ENCODE measurements at regions not wholly inside any gene's neighbourhood (a gene's known extent, or its start where the extent isn't known, plus 50 kb on each side); places are given as distances from the start of the nearest gene placed in this dataset.

DNA sequence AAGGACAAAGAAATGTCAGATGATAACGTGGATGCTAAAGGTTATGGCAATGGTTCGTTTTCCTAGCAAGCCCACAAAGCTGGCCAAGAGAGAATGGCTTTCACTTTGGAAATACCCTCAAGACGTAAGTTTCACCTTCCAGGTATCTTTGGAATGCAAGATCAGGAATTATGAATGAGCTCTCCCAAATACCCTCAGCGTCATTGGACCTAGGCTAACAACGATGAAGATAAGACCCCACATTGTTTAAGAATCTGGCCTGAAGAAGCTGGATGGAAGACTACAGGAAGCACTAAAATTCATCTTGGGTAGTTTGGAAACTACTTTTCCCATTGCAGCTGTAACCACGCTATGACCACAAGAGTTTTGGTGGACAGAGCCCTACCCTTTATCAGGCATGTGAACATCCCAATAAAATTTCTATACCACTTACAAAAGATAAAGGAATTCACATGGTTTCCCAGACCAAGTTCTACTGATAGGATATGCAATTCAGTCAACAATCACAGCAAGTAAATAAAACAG, 111.9 kb downstream of the KDR start:
- no peak overlapping the region for H3K4me3 ChIP-seq (ENCODE audit: low read depth, low read length)

GRCh38 chr4:55012363-55013230, 112.8 kb downstream of the KDR start:
- Histone ChIP-seq H3K27ac (ENCODE audit: low read depth, low read length) (no peak overlapping the region), H3K4me3 (ENCODE audit: low read depth, low read length) (no peak overlapping the region), H3K4me1 (ENCODE audit: control insufficient read depth, insufficient read depth, low read length, unreplicated experiment) (peaks cover under 1% of the 10 kb centered on the region), H3K79me2 (ENCODE audit: control insufficient read depth, insufficient read depth, low read length, unreplicated experiment) (no peaks in the 10 kb centered on the region), H3K27me3 (ENCODE audit: insufficient read depth, low read length) (no peaks in the 10 kb centered on the region), H3K36me3 (ENCODE audit: insufficient read depth, low read length) (no peaks in the 10 kb centered on the region), H2AFZ (ENCODE audit: low read length, unreplicated experiment) (no peak overlapping the region)

More for the DNA sequence above, 111.9 kb downstream of the KDR start:
- Histone ChIP-seq H3K36me3 (ENCODE audit: insufficient read depth, low read length) (no peaks in the 10 kb centered on the region), H2AFZ (ENCODE audit: low read length, unreplicated experiment) (no peak overlapping the region), H3K27me3 (ENCODE audit: insufficient read depth, low read length) (no peaks in the 10 kb centered on the region), H3K27ac (ENCODE audit: low read depth, low read length) (no peak overlapping the region), H3K79me2 (ENCODE audit: control insufficient read depth, insufficient read depth, low read length, unreplicated experiment) (no peaks in the 10 kb centered on the region), H3K4me1 (ENCODE audit: control insufficient read depth, insufficient read depth, low read length, unreplicated experiment) (peaks cover 8% of the 10 kb centered on the region)

DNA sequence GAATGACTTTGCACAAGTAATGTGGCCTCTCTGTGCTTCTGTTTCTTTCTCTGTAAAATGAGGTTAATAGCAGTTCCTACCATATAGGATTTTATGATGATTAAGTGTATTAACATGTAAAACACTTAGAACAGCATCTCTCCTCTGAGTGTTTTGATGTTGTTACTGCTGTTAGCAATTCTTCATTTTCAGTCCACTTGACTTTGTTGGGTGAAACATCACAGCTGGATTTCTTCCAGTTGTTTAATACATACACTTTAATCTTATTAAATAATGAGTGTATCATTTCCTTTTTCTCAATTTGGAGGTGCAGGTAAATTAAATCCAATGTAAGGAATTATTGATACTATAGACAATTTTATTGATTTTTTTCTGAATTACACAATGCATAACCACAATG, 113.6 kb downstream of the KDR start:
- no peak overlapping the region for H2AFZ ChIP-seq (ENCODE audit: low read length, unreplicated experiment)
- no peaks in the 10 kb centered on the region for H3K27me3 ChIP-seq (ENCODE audit: insufficient read depth, low read length)
- no peaks in the 10 kb centered on the region for H3K36me3 ChIP-seq (ENCODE audit: insufficient read depth, low read length)
- no peak overlapping the region for H3K27ac ChIP-seq (ENCODE audit: low read depth, low read length)
- no peaks in the 10 kb centered on the region for H3K79me2 ChIP-seq (ENCODE audit: control insufficient read depth, insufficient read depth, low read length, unreplicated experiment)
- H3K4me3 ChIP-seq (ENCODE audit: low read depth, low read length), result no peak overlapping the region
- H3K4me1 ChIP-seq (ENCODE audit: control insufficient read depth, insufficient read depth, low read length, unreplicated experiment), result no peaks in the 10 kb centered on the region

- H3K27me3 ChIP-seq (ENCODE audit: insufficient read depth, low read length), result no peaks in the 10 kb centered on the region
- no peak overlapping the region for H3K27ac ChIP-seq (ENCODE audit: low read depth, low read length)
- no peak overlapping the region for H2AFZ ChIP-seq (ENCODE audit: low read length, unreplicated experiment)
- H3K4me3 ChIP-seq (ENCODE audit: low read depth, low read length), result no peak overlapping the region
- no peaks in the 10 kb centered on the region for H3K79me2 ChIP-seq (ENCODE audit: control insufficient read depth, insufficient read depth, low read length, unreplicated experiment)
- no peaks in the 10 kb centered on the region for H3K36me3 ChIP-seq (ENCODE audit: insufficient read depth, low read length)
- no peaks in the 10 kb centered on the region for H3K4me1 ChIP-seq (ENCODE audit: control insufficient read depth, insufficient read depth, low read length, unreplicated experiment)
Observed at GRCh38 chr4:55010550-55010949, 114.8 kb downstream of the KDR start.

GRCh38 chr4:55008166-55009056, 117.0 kb downstream of the KDR start:
- Histone ChIP-seq H3K27me3 (ENCODE audit: insufficient read depth, low read length) (no peaks in the 10 kb centered on the region), H3K79me2 (ENCODE audit: control insufficient read depth, insufficient read depth, low read length, unreplicated experiment) (no peaks in the 10 kb centered on the region), H3K4me3 (ENCODE audit: low read depth, low read length) (no peak overlapping the region), H3K27ac (ENCODE audit: low read depth, low read length) (no peak overlapping the region), H3K36me3 (ENCODE audit: insufficient read depth, low read length) (no peaks in the 10 kb centered on the region), H2AFZ (ENCODE audit: low read length, unreplicated experiment) (no peak overlapping the region), H3K4me1 (ENCODE audit: control insufficient read depth, insufficient read depth, low read length, unreplicated experiment) (no peaks in the 10 kb centered on the region)

GRCh38 chr4:55005910-55006309, 119.5 kb downstream of the KDR start:
- H3K27ac ChIP-seq (ENCODE audit: low read depth, low read length), result no peak overlapping the region
- no peaks in the 10 kb centered on the region for H3K4me1 ChIP-seq (ENCODE audit: control insufficient read depth, insufficient read depth, low read length, unreplicated experiment)
- H3K27me3 ChIP-seq (ENCODE audit: insufficient read depth, low read length), result 0 out of 2 replicates have a peak, but pooled peaks cover 15% of the 10 kb centered on the region
- no peaks in the 10 kb centered on the region for H3K36me3 ChIP-seq (ENCODE audit: insufficient read depth, low read length)
- H2AFZ ChIP-seq (ENCODE audit: low read length, unreplicated experiment), result no peak overlapping the region
- H3K79me2 ChIP-seq (ENCODE audit: control insufficient read depth, insufficient read depth, low read length, unreplicated experiment), result no peaks in the 10 kb centered on the region
- no peak overlapping the region for H3K4me3 ChIP-seq (ENCODE audit: low read depth, low read length)

DNA sequence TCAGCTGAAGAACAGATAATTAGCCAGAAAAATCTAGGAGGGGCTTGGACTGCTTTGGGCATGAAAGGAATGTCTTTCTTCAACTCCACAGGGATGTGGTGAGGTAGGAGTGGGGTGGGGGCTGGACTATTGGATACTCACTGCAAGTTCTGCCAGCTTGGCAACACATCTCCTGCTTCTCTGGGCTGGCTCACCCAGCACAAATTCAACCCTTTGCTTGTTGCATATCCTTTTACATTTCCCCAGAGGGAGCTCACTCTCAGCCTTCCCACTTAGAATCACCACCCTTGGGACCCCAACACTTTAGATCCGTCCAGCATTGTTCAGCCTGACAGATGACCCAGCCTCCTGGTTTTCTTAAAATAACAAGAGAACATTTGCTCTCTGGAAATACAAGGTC, 120.6 kb downstream of the KDR start:
- Histone ChIP-seq H2AFZ (ENCODE audit: low read length, unreplicated experiment) (no peak overlapping the region), H3K36me3 (ENCODE audit: insufficient read depth, low read length) (no peaks in the 10 kb centered on the region), H3K4me1 (ENCODE audit: control insufficient read depth, insufficient read depth, low read length, unreplicated experiment) (no peaks in the 10 kb centered on the region), H3K27ac (ENCODE audit: low read depth, low read length) (no peak overlapping the region), H3K4me3 (ENCODE audit: low read depth, low read length) (no peak overlapping the region), H3K27me3 (ENCODE audit: insufficient read depth, low read length) (peaks cover 22% of the 10 kb centered on the region; the same call in 1 of the 2 replicates), H3K79me2 (ENCODE audit: control insufficient read depth, insufficient read depth, low read length, unreplicated experiment) (no peaks in the 10 kb centered on the region)

DNA sequence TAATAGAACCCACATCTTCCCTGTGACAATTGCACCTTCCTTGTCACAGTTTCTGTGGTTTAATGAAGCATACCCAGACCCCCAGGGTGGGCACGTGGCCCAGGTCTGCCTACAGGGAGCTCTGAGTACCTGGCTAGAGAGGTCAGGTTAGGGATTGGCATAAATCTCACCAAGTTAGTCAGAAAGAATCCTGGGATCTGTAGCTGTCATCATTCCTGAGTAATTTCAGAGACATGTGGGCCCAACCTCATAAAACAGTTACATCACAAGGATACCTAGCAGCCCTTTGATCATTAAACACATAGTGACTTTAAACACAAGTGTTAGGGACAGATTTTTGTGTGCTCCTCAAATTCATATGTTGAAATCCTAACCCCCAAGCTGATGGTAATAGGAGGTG, 123.0 kb downstream of the KDR start:
- Histone ChIP-seq H3K27ac (ENCODE audit: low read depth, low read length) (no peak overlapping the region), H3K27me3 (ENCODE audit: insufficient read depth, low read length) (peaks cover 26% of the 10 kb centered on the region), H3K79me2 (ENCODE audit: control insufficient read depth, insufficient read depth, low read length, unreplicated experiment) (no peaks in the 10 kb centered on the region), H3K4me3 (ENCODE audit: low read depth, low read length) (no peak overlapping the region), H3K4me1 (ENCODE audit: control insufficient read depth, insufficient read depth, low read length, unreplicated experiment) (no peaks in the 10 kb centered on the region), H2AFZ (ENCODE audit: low read length, unreplicated experiment) (no peak overlapping the region), H3K36me3 (ENCODE audit: insufficient read depth, low read length) (no peaks in the 10 kb centered on the region)

GRCh38 chr4:55001538-55001937, 123.9 kb downstream of the KDR start:
- Histone ChIP-seq H3K27ac (ENCODE audit: low read depth, low read length) (no peak overlapping the region), H3K27me3 (ENCODE audit: insufficient read depth, low read length) (peaks cover 26% of the 10 kb centered on the region), H3K36me3 (ENCODE audit: insufficient read depth, low read length) (no peaks in the 10 kb centered on the region), H3K4me1 (ENCODE audit: control insufficient read depth, insufficient read depth, low read length, unreplicated experiment) (no peaks in the 10 kb centered on the region), H2AFZ (ENCODE audit: low read length, unreplicated experiment) (no peak overlapping the region), H3K4me3 (ENCODE audit: low read depth, low read length) (no peak overlapping the region), H3K79me2 (ENCODE audit: control insufficient read depth, insufficient read depth, low read length, unreplicated experiment) (no peaks in the 10 kb centered on the region)

DNA sequence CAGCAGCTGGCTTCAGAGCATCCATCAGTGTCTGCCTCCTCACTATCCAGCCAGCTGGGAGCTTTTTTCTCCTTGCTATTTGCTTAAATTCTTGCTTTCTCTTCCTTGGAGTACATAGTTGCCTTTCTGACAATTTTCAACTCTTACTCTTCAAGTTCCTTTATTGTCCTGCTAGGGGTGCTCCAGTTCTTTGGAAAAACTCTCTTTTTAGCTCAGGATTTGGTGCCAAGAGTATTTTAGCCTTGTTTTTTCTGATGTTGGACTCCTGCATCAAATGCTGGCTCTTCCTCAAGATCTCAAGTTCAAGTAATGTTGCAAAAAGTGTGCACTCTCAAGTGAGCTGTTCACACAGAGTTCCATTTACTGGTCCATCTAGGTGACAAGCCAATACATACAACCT, 126.4 kb downstream of the KDR start:
- H3K4me1 ChIP-seq (ENCODE audit: control insufficient read depth, insufficient read depth, low read length, unreplicated experiment), result no peaks in the 10 kb centered on the region
- no peaks in the 10 kb centered on the region for H3K79me2 ChIP-seq (ENCODE audit: control insufficient read depth, insufficient read depth, low read length, unreplicated experiment)
- H3K36me3 ChIP-seq (ENCODE audit: insufficient read depth, low read length), result no peaks in the 10 kb centered on the region
- no peak overlapping the region for H2AFZ ChIP-seq (ENCODE audit: low read length, unreplicated experiment)
- no peak overlapping the region for H3K27ac ChIP-seq (ENCODE audit: low read depth, low read length)
- peaks cover 26% of the 10 kb centered on the region for H3K27me3 ChIP-seq (ENCODE audit: insufficient read depth, low read length)
- H3K4me3 ChIP-seq (ENCODE audit: low read depth, low read length), result no peak overlapping the region
